ENCODE measurements at regions not wholly inside any gene's neighbourhood (a gene's known extent, or its start where the extent isn't known, plus 50 kb on each side); places are given as distances from the start of the nearest gene placed in this dataset.

GRCh38 chr21:35635261-35635660 is 425.1 kb downstream of the SETD4 start:
- H3K4me3 ChIP-seq (ENCODE audit: low read depth, poor library complexity, severe bottlenecking): no peak overlapping the region
- TF ChIP-seq POLR2A (IDR thresholded peaks at IDR 0.05) (no peak), CTCF (IDR thresholded peaks at IDR 0.05) (no peak)
- intact Hi-C loops (cut with DNase I; ENCODE audit: low total_unique reads): no loop called here
- 76 to 83% methylated on average over 2 of the region's 2 CpGs for WGBS, 2 donors
- DNase-seq (ENCODE audit: low spot score in 2 of 2): no peak

GRCh38 chr21:35633501-35633900 is 426.8 kb downstream of the SETD4 start:
- no peak overlapping the region for H3K4me3 ChIP-seq (ENCODE audit: low read depth, poor library complexity, severe bottlenecking)
- DNase-seq (ENCODE audit: low spot score in 2 of 2): no peak
- no peak for TF ChIP-seq POLR2A (IDR thresholded peaks at IDR 0.05)
- intact Hi-C loops (cut with DNase I; ENCODE audit: low total_unique reads): no loop called here
- 93 to 96% methylated on average over 9 of the region's 9 CpGs for WGBS, 2 donors

- H3K4me3 ChIP-seq (ENCODE audit: low read depth, poor library complexity, severe bottlenecking): no peak overlapping the region
- 89 to 92% methylated on average over 5 of the region's 5 CpGs for WGBS, 2 donors
- TF ChIP-seq CTCF (IDR thresholded peaks at IDR 0.05) (no peak), POLR2A (IDR thresholded peaks at IDR 0.05) (no peak)
- intact Hi-C loops (cut with DNase I; ENCODE audit: low total_unique reads): no loop called here
- no peak for DNase-seq (ENCODE audit: low spot score in 2 of 2)
Observed at GRCh38 chr21:35632711-35633110, 427.6 kb downstream of the SETD4 start.

GRCh38 chr21:35628316-35628715 is 432.0 kb downstream of the SETD4 start:
- WGBS, 2 donors: 77 to 92% methylated on average over 3 of the region's 3 CpGs
- no peak for DNase-seq (ENCODE audit: low spot score in 2 of 2)
- H3K4me3 ChIP-seq (ENCODE audit: low read depth, poor library complexity, severe bottlenecking): no peak overlapping the region
- intact Hi-C loops (cut with DNase I; ENCODE audit: low total_unique reads): no loop called here
- TF ChIP-seq POLR2A (IDR thresholded peaks at IDR 0.05): no peak
- no peak for TF ChIP-seq CTCF (IDR thresholded peaks at IDR 0.05)

- H3K4me3 ChIP-seq (ENCODE audit: low read depth, poor library complexity, severe bottlenecking): no peak overlapping the region
- TF ChIP-seq CTCF (IDR thresholded peaks at IDR 0.05): no peak
- TF ChIP-seq POLR2A (IDR thresholded peaks at IDR 0.05): no peak
- DNase-seq (ENCODE audit: low spot score in 2 of 2): no peak
- intact Hi-C loops (cut with DNase I; ENCODE audit: low total_unique reads): no loop called here
- WGBS, 2 donors: 92 to 97% methylated on average over 4 of the region's 4 CpGs
Observed at GRCh38 chr21:35627462-35627861, 432.9 kb downstream of the SETD4 start.

- intact Hi-C loops (cut with DNase I; ENCODE audit: low total_unique reads): no loop called here
- DNase-seq (ENCODE audit: low spot score in 2 of 2): no peak
- H3K4me3 ChIP-seq (ENCODE audit: low read depth, poor library complexity, severe bottlenecking): no peak overlapping the region
- 60 to 63% methylated on average over 3 of the region's 3 CpGs for WGBS, 2 donors
- no peak for TF ChIP-seq CTCF (IDR thresholded peaks at IDR 0.05)
- TF ChIP-seq POLR2A (IDR thresholded peaks at IDR 0.05): no peak
Observed at GRCh38 chr21:35625576-35625975, 434.8 kb downstream of the SETD4 start.
